GM23338 (cell line): ENCODE measurements at regions not wholly inside any gene's neighbourhood (a gene's known extent, or its start where the extent isn't known, plus 50 kb on each side); places are given as distances from the start of the nearest gene placed in this dataset.

Experiments used
- ATAC-seq: fragments of 200-7000 bp; cut with Tn5 transposase; 3 replicates; pipeline ENCODE4 v1.9.1; 2020
- DNase-seq: peaks from one replicate; pipeline ENCODE4 v3.0.0-alpha.2; 2015; ENCODE audit warnings: low spot score
- H2AFZ ChIP-seq: fragments of 200-600 bp; sonication (generic); 2 replicates; pipeline ENCODE4 v1.8.0; 2016; ENCODE audit warnings: antibody characterized with exemption, mild to moderate bottlenecking, moderate library complexity
- H3F3A ChIP-seq: fragments of 200-600 bp; sonication (generic); replicated peaks from 2 replicates; pipeline ENCODE4 v1.8.0; 2017; ENCODE audit warnings: antibody characterized with exemption, mixed run types, low read depth
- H3K27ac ChIP-seq: fragments of 200-600 bp; sonication (generic); 2 replicates; pipeline ENCODE4 v1.6.1; 2016; ENCODE audit warnings: low read depth
- H3K27me3 ChIP-seq: fragments of 200-600 bp; sonication (generic); 2 replicates; pipeline ENCODE4 v1.8.0; 2016; ENCODE audit warnings: mild to moderate bottlenecking, mixed run types, moderate library complexity; ENCODE audit not compliant: insufficient read depth
- H3K36me3 ChIP-seq: fragments of 200-600 bp; sonication (generic); 2 replicates; pipeline ENCODE4 v1.8.0; 2016; ENCODE audit warnings: mild to moderate bottlenecking; ENCODE audit not compliant: insufficient read depth
- H3K4me1 ChIP-seq: fragments of 200-600 bp; sonication (generic); 2 replicates; pipeline ENCODE4 v1.8.0; 2016; ENCODE audit warnings: mild to moderate bottlenecking, moderate library complexity; ENCODE audit not compliant: insufficient read depth
- H3K4me2 ChIP-seq: fragments of 200-600 bp; sonication (generic); 2 replicates; pipeline ENCODE4 v1.7.1; 2017; ENCODE audit warnings: mixed run types
- H3K4me3 ChIP-seq: fragments of 200-600 bp; sonication (generic); 2 replicates; pipeline ENCODE4 v1.6.1; 2016; ENCODE audit warnings: mixed run types
- H3K79me2 ChIP-seq: fragments of 200-600 bp; sonication (generic); replicated peaks from 2 replicates; pipeline ENCODE4 v1.8.0; 2017; ENCODE audit warnings: mild to moderate bottlenecking; ENCODE audit not compliant: insufficient read depth
- H3K9me2 ChIP-seq: fragments of 200-600 bp; sonication (generic); 2 replicates; pipeline ENCODE4 v1.8.0; 2017; ENCODE audit not compliant: insufficient read depth
- H4K20me1 ChIP-seq: fragments of 200-600 bp; sonication (generic); replicated peaks from 2 replicates; pipeline ENCODE4 v1.8.0; 2017; ENCODE audit warnings: mild to moderate bottlenecking; ENCODE audit not compliant: insufficient read depth
- H3K27ac Mint-ChIP-seq: 2 replicates; pipeline ENCODE4 v1.8.0; 2020; ENCODE audit warnings: inconsistent platforms, mild to moderate bottlenecking, moderate library complexity, mixed read lengths
- H3K27me3 Mint-ChIP-seq: 3 replicates; pipeline ENCODE4 v1.8.0; 2022; ENCODE audit warnings: low read depth, mild to moderate bottlenecking, moderate library complexity, mixed read lengths, inconsistent platforms; ENCODE audit not compliant: insufficient read depth, poor library complexity
- H3K36me3 Mint-ChIP-seq: 3 replicates; pipeline ENCODE4 v1.8.0; 2021; ENCODE audit warnings: low read depth, mild to moderate bottlenecking, inconsistent platforms, moderate library complexity, mixed read lengths
- H3K4me1 Mint-ChIP-seq: 3 replicates; pipeline ENCODE4 v1.8.0; 2020; ENCODE audit warnings: mild to moderate bottlenecking, inconsistent platforms, mixed read lengths
- H3K4me3 Mint-ChIP-seq: 3 replicates; pipeline ENCODE4 v1.8.0; 2021; ENCODE audit warnings: moderate library complexity, mild to moderate bottlenecking, inconsistent platforms, mixed read lengths
- H3K9me3 Mint-ChIP-seq: 3 replicates; pipeline ENCODE4 v1.8.0; 2020; ENCODE audit warnings: moderate library complexity, mild to moderate bottlenecking, inconsistent platforms, mixed read lengths
- CREB1 ChIP-seq: fragments of 250-450 bp; sonication (Bioruptor Pico); IDR thresholded peaks from 2 replicates; pipeline ENCODE4 v1.5.0; 2020; ENCODE audit warnings: low read depth, mild to moderate bottlenecking, moderate library complexity
- CTCF ChIP-seq, 2 experiments: fragments of 200-600 bp in 1 of 2; sonication (generic) in 1 of 2; conservative IDR thresholded peaks; 2 replicates each; pipeline versions ENCODE4 v1.5.1 to v1.6.1; 2016 to 2017; ENCODE audit warnings: antibody characterized with exemption in 2 of 2, low read depth in 2 of 2, mild to moderate bottlenecking in 2 of 2, moderate library complexity in 1 of 2
- ETS1 ChIP-seq: IDR thresholded peaks from 2 replicates; pipeline ENCODE4 v1.6.1; 2016; ENCODE audit warnings: antibody characterized with exemption
- EZH2 ChIP-seq: fragments of 200-600 bp; sonication (generic); IDR thresholded peaks from one replicate; pipeline ENCODE4 v1.8.0; 2017; ENCODE audit warnings: antibody characterized with exemption, mild to moderate bottlenecking, low read depth; ENCODE audit not compliant: unreplicated experiment
- EZH2phosphoT487 ChIP-seq: fragments of 200-600 bp; sonication (generic); IDR thresholded peaks from one replicate; pipeline ENCODE4 v1.8.1; 2018; ENCODE audit warnings: antibody characterized with exemption; ENCODE audit not compliant: unreplicated experiment
- JUNB ChIP-seq: IDR thresholded peaks from one replicate; pipeline ENCODE4 v1.6.1; 2016; ENCODE audit warnings: antibody characterized with exemption; ENCODE audit not compliant: unreplicated experiment
- ZNF114 ChIP-seq: fragments of 250-450 bp; sonication (Bioruptor Pico); IDR thresholded peaks from 2 replicates; pipeline ENCODE4 v1.5.0; 2020; ENCODE audit warnings: mild to moderate bottlenecking, moderate library complexity
- ZNF331 ChIP-seq: fragments of 250-450 bp; sonication (Bioruptor Pico); IDR thresholded peaks from 2 replicates; pipeline ENCODE4 v1.5.0; 2020; ENCODE audit warnings: low read depth, mild to moderate bottlenecking, moderate library complexity
- TF ChIP-seq, protein P1 (sequence below): IDR thresholded peaks from one replicate; pipeline ENCODE4 v1.6.1; 2018; ENCODE audit warnings: antibody characterized with exemption; ENCODE audit not compliant: unreplicated experiment

- Mint-ChIP-seq H3K4me3 (no peak overlapping the region), H3K4me1 (no peaks in the 10 kb centered on the region), H3K36me3 (no peaks in the 10 kb centered on the region), H3K27me3 (no peaks in the 10 kb centered on the region), H3K9me3 (no peaks in the 10 kb centered on the region), H3K27ac (no peak overlapping the region)
- Histone ChIP-seq H3K27me3 (no peaks in the 10 kb centered on the region), H3K36me3 (no peaks in the 10 kb centered on the region), H3K9me2 (0 out of 2 replicates have a peak, but pooled peaks cover 10% of the 10 kb centered on the region), H3K4me3 (no peak overlapping the region), H3K4me2 (no peak overlapping the region), H2AFZ (no peak overlapping the region), H3K79me2 (no peaks in the 10 kb centered on the region), H3K4me1 (no peaks in the 10 kb centered on the region), H3F3A (no peaks in the 10 kb centered on the region), H3K27ac (no peak overlapping the region), H4K20me1 (no peaks in the 10 kb centered on the region)
- DNase-seq: no peak
- TF ChIP-seq ETS1 (no peak), ZNF114 (no peak), ZNF331 (CRISPR knock-in tag) (no peak), CREB1 (no peak)
- TF ChIP-seq, protein P1, sequence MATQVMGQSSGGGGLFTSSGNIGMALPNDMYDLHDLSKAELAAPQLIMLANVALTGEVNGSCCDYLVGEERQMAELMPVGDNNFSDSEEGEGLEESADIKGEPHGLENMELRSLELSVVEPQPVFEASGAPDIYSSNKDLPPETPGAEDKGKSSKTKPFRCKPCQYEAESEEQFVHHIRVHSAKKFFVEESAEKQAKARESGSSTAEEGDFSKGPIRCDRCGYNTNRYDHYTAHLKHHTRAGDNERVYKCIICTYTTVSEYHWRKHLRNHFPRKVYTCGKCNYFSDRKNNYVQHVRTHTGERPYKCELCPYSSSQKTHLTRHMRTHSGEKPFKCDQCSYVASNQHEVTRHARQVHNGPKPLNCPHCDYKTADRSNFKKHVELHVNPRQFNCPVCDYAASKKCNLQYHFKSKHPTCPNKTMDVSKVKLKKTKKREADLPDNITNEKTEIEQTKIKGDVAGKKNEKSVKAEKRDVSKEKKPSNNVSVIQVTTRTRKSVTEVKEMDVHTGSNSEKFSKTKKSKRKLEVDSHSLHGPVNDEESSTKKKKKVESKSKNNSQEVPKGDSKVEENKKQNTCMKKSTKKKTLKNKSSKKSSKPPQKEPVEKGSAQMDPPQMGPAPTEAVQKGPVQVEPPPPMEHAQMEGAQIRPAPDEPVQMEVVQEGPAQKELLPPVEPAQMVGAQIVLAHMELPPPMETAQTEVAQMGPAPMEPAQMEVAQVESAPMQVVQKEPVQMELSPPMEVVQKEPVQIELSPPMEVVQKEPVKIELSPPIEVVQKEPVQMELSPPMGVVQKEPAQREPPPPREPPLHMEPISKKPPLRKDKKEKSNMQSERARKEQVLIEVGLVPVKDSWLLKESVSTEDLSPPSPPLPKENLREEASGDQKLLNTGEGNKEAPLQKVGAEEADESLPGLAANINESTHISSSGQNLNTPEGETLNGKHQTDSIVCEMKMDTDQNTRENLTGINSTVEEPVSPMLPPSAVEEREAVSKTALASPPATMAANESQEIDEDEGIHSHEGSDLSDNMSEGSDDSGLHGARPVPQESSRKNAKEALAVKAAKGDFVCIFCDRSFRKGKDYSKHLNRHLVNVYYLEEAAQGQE: no peak
- ATAC-seq: no peak
Observed at GRCh38 chr5:109612278-109612905, 77.3 kb upstream of the MAN2A1 start.

DNA sequence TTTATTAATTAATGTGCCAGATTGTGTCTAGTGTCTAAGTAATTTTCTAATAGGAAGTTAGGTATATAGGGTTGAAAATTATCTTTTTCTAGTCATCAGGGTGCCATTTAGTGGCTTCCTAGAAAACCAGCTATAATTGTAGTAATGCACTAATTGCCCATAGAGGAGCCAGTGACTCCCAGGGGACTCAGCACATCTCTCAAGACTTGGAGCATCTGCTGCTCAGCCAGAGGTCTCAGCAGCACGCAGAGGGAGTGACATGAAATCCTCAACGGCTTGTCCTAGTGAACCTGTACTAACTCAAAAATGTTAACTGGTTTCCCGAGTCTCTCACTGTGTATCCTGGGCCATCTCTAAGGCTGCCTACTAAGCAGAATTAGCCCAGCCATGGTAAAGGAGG lies 78.2 kb upstream of the MAN2A1 start:
- no peak for ATAC-seq
- Mint-ChIP-seq H3K4me1 (no peaks in the 10 kb centered on the region), H3K9me3 (no peaks in the 10 kb centered on the region), H3K36me3 (no peaks in the 10 kb centered on the region), H3K4me3 (no peak overlapping the region), H3K27ac (no peak overlapping the region), H3K27me3 (no peaks in the 10 kb centered on the region)
- DNase-seq: no peak
- 0 out of 2 replicates have a peak, but pooled peaks cover 10% of the 10 kb centered on the region for H3K9me2 ChIP-seq
- H3F3A ChIP-seq: no peaks in the 10 kb centered on the region
- no peaks in the 10 kb centered on the region for H3K4me1 ChIP-seq
- no peaks in the 10 kb centered on the region for H4K20me1 ChIP-seq
- no peak overlapping the region; the same call in 1 of the 2 replicates for H2AFZ ChIP-seq
- H3K4me3 ChIP-seq: no peak overlapping the region
- no peaks in the 10 kb centered on the region for H3K27me3 ChIP-seq
- no peak overlapping the region for H3K27ac ChIP-seq
- H3K36me3 ChIP-seq: no peaks in the 10 kb centered on the region
- H3K79me2 ChIP-seq: no peaks in the 10 kb centered on the region
- H3K4me2 ChIP-seq: no peak overlapping the region
- TF ChIP-seq CREB1: no peak
- no peak for TF ChIP-seq CTCF (conservative IDR thresholded peaks at IDR 0.05; ENCODE audit: low read depth in 2 of 2)
- TF ChIP-seq ZNF114: no peak
- TF ChIP-seq JUNB: no peak
- TF ChIP-seq ETS1: no peak
- TF ChIP-seq, protein P1: no peak
- no peak for TF ChIP-seq EZH2
- TF ChIP-seq EZH2phosphoT487: no peak
